ENCODE measurements at regions not wholly inside any gene's neighbourhood (a gene's known extent, or its start where the extent isn't known, plus 50 kb on each side); places are given as distances from the start of the nearest gene placed in this dataset.

DNA sequence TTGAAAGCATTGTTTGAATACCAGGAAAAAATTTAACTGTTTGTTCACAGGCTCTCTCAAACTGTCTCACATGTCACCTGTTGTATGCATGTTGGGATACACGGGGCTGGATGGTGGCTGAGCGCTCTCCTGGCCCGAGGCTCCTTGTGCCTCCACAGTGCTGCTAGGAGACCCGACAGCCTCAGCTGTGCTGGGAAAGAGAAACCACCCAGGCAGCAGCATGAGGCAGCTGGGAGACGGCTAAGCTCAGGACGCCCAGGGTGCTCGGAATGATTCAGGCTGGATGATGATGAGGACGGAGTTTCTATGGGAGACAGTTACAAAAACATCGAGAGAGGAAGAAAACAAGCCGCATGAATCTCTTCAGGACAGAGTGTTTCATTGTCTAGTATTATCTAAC is 278.0 kb upstream of the CDH4 start:
- DNase-seq: no peak

DNA sequence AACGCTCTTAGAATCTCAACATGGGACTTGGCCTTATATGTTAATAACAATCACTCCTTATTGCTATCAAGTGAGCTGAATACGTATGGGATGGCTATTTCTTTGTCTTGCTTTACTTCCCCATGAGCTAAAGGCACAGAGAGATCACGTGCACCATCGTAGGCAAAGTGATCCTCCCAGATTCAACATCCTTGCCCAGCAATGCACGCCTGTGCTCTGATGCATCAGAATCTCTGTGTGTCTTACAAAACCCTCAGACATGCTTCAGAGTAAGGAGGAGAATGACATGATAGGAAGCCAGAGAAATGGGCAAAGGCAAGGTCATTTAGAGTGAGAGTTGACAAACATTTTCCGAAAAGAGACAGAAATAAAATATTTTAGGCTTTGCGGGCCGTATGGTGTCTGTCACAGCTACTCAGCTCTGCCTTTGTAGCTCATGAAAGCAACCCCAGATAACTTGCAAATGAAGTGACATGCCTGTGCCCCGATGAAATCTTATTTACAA is 277.6 kb upstream of the CDH4 start:
- no peak for DNase-seq

DNA sequence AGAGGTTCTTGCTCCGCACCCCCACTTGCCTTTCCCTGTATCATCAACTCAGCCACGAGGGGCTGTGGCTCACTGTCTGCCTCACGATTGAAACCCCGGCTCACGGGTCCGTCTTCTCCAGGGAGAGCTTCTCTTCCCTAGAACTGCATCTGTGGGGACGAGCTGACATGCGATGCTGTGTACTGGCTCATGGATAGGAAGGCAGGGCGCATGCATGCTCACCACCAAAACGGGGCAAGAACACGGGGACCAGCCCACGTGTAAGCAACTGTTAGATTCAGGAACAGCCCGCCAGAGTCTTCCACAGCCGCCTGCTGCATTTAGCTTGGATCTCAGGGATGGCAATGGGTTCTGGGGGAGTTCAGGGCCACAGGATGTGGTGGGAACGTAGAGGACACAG is 275.9 kb upstream of the CDH4 start:
- DNase-seq: no peak

DNA sequence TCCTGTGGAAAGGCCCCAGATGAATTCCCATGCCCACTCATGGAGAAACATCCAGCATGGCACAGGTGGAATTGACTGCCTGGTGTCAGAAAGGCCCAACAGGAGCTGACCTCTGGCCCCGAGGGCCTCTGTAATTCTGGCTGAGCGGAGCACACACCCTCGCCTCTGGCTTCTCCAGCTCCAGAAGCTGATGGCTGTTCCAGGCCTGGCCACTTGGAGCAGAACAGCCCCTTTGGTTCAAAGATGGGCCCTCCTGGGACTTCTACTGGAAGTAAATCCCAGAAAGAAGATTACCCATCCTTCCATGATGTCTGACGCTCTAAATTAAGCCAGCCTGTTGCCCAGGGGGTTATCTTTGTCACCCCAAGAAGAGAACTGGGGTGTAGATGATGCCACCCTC is 275.1 kb upstream of the CDH4 start:
- no peak for DNase-seq

DNA sequence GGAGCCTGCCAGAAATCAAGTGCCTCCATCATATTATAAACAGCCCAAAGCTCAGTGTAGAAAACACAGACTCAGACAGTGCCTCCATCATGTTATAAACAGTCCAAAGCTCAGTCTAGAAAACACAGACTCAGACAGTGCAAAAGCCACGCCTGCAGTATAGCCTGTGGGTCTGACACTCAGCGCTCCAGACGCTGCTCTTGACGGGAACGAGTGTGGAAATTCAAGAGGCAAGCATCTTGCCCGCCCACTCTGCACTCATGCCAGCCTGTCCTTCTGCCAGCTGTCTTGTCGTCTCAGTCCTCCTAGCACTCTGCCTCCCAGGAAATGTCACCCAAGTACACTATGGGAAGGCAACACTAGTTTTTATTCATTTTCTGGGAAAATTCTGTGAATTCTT is 274.2 kb upstream of the CDH4 start:
- DNase-seq: no peak

DNA sequence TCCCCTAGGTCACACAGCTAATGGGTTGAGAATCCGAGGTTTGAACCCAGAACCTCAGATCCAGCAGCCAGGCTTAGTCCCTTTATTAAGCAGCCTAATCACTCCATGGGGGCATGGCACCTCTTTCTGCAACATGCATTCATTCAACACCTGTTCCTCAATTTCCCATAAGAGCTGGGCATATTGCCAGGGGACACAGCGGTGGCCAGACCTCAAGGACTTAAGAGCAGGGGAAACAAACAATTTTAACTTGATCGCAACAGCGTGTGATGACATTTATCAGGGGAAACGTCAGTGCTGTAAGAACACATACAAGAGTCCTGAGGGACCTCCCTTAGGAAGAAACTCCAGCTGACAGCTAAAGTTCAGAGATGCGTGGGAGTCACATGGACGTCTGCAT is 267.4 kb upstream of the CDH4 start:
- no peak for DNase-seq

DNA sequence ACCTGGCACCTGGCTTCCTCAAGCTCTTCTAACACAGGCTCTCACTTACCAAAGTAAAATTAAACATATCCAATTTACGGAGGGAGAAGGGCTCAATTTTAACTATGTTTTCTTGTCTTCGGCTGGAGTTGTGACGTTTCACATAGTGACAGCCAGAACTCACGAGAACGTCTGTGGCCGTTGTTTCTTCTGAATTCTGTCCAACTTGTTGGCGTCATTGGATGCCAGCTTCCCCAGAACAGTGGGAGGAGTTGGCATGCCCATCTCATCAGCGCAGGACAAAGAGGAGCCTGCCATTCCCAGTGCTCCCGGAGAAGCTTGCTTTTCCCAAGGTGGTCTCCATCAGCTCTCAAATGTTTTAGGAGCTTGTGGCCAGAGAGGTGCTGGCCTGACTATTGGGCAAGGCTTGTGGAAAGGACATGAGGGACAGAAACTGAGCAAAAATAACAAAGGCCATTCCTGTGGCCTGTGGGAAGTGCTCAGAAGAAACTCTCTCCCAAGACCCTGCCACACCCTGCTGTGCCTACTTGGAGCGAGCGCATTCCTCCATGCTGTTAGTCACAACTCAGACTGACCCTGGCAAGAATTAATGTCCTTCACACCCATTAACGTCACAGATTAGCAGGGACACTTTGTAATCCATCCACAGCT is 265.4 kb upstream of the CDH4 start:
- DNase-seq: no peak

DNA sequence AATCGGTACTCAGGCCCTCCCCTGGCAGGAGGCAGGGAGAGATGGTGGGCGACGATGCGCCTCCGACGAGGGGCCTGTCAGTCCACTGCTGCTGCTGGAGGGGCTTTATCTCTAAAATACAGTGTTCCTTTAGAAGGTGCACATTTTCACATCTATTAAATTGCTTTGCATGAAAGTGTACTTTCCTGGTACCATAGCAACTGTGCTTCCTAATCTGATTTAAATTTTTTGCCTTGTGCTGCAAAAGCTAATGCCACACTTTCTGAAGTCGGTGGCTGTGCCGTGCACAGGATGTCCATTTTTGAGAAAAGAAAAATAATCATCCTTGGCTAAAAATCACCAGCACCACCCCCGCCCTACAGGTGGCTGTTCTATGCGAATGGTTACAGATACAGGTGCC is 262.0 kb upstream of the CDH4 start:
- no peak for DNase-seq

DNA sequence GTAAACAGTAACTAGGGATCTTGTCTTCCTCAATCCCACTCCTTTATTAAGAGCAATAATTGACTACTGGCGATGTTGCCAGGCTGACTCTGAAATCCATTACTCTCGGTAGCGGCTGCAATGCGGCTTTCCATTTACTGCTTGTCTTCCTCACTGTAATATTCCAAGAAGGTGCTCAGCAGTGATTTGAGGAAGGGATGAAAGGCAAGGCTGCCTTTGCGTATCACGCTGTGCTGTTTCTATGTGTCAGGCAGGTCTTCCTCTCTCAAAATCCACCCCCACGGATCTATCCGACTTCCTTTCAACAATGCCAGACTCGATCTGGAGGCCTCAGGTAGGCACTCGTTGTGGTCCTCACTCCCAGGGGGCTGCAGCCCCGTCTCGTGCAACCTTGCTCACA is 261.4 kb upstream of the CDH4 start:
- no peak for DNase-seq

DNA sequence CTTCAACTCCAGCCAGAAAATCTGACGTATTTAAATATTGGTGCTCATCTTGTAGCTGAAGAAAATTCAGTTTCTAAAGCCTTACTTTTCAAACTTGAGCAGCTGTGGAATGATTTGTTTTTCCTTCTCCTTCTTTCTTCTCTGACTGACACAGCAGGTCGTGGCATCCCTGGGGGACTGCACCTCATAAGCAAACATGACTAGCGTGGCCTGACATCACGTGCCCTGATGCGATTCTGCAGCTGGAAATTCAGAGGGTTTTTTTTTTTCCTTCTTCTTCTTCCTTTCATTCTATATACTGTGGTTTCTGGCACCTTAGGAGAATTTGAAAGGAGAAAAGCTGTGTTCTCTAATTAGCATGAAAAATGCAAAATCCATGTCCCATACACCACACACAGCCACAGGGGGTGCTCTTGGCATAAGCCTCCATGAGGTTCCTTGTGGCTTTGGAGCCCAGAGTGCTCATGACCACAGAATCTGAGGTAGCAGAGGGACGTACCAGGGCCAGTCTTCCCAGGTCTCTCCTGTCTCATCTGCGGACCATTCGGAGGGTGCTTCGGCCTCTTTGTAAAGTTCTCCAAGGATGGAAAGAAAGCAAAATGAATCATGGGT is 258.5 kb upstream of the CDH4 start:
- no peak for DNase-seq

DNA sequence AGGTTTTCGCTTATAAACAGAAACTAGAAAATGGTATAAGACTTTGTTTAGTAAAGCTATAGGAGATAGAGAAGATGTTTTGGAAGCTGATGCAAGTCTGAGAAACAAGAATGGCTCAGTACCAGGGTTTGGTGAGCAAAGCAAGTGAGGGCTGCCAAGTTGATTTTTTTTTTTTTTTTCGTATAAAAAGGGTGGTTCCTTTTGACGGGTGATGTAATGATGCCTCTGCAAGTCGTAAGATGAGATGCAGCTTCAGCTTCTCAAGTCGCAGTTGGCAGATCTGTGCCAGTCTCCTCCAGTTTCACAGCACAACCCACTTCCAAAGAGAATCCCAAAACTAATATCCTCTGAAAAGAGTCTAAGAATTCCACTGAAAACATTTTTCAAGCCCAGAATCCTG is 252.8 kb upstream of the CDH4 start:
- no peak for DNase-seq

DNA sequence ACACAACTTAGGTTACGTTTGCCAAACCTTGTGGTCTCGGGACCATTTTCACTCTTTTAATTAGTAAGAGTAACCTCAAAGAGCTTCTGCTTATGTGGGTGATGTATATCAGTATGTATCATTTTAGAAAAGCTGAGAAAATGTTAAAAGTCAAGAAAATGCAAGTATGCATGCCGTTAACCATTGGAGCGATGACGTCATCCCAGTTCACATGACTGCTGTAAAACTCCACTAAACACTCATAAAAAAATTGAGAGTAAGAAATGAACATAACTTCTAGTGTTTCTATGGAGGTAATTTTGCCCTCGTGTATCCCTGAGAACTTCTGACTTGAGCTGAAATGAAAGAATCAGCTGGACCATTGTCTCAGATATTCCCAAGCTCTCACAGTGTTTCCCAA is 250.0 kb upstream of the CDH4 start:
- no peak for DNase-seq

DNA sequence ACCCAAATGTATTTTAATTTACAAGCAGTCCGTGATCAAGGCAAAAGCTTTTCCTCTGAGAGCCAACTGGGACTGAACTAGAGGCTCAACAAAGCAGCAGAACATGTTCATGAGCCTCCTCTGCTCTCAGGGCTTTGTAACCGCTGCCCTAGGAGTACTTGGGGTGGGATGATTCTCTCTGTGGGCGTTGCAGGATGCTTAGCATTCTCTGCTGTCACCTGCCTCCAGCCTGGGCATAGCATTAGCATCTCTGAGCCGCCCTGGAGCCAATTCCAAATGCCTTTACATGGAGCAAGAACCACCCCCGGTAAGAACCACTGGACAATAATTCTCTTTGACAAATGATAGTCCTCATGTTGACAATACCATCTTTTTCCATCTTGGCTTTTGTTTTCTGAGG is 237.6 kb upstream of the CDH4 start:
- DNase-seq: no peak

DNA sequence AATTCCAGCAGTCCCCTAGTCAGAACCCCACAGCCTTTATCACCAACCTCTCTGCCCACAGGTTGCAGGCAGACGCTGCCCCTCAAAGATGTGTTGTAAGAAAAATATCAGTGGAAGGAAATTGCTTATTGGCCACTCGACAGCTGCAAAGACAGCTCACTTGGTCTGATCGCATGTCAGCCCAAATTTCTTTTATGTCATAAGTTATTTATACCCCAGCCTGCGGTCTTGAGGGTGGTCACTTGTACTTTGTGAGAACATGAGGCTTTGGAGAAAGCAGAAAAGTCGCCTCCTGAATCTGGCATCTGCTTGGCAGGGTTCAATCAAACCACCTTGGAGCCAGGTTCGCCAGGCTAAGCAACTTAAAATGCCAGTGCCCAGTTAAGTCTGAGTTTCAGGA is 236.5 kb upstream of the CDH4 start:
- no peak for DNase-seq

DNA sequence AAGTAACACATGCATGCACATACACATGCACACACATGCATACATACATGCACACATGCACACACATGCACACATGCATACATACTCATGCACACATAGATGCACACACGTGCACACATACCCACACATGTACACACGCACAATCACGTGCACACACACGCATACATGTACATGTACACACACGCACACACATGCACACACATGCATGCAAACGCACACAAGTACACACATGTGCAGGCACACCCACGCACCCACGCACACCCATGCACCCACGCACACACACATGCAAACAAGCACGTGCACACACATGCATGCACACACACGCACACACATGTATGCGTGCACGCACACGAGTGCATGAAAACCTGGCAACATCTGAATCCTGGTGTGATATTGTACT is 232.7 kb upstream of the CDH4 start:
- DNase-seq: no peak

DNA sequence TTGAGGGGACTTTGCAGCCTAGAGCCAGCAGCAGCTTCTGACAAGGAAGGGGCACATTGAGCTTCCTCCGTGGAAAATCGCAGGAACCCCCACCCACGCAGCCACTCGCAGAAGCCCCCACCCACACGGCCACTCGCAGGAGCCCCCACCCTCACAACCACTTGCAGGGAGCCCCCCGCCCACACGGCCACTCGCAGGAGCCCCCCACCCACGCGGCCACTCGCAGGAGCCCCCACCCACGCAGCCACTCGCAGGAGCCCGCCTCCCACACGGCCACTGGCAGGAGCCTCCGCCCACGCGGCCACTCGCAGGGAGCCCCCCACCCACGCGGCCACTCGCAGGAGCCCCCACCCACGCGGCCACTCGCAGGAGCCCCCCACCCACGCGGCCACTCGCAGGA is 228.4 kb upstream of the CDH4 start:
- no peak for DNase-seq

DNA sequence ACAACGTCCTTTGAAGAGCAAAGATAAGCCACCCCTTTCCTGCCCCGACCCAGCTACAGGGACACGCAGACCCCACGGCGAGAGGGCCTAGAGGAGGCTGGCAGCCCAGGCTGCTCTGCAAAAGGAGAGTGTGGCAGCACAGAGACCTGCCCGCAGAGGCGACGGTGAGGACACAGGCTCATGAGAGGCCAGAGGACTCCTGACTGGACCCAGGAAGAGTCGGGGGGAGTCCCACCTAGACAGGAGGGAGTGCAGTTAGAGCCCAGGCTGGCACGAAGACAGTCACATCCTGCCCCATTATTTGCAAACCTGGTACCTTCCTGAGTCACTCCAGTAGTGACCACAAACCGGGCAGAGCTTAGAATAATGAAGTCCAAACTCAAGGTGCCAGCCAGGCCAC is 227.7 kb upstream of the CDH4 start:
- no peak for DNase-seq

DNA sequence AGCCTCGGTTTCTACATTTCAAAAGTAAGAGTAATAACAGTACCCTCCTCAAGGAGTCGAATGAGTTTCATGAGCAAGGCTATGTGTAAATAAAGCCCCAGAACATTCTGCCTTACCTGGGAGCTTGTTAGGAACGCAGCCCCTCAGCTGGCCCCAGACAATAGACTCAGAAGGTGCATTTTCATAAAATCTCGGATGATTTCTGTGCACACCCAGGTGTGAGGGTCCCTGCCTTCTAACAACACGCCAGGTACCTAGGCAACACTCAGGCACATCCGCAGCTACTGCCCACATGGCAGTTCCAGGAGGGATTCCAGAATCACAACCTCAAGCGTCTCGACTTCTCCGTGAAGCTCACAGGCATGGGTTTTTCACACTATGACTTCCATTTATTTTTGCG is 226.5 kb upstream of the CDH4 start:
- DNase-seq: no peak

DNA sequence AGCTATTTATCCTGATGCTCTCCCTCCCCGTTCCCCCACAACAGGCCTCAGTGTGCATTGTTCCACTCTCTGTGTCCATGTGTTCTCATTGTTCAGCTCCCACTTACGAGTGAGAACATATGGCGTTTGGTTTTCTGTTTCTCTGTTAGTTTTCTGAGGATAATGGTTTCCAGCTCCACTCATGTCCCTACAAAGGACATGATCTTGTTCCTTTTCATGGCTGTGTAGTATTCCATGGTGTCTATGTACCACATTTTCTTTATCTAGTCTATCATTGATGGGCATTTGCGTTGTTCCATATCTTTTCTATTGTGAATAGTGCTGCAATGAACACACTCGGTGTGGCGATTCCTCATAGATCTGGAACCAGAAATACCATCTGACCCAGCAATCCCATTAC is 225.9 kb upstream of the CDH4 start:
- DNase-seq: no peak

DNA sequence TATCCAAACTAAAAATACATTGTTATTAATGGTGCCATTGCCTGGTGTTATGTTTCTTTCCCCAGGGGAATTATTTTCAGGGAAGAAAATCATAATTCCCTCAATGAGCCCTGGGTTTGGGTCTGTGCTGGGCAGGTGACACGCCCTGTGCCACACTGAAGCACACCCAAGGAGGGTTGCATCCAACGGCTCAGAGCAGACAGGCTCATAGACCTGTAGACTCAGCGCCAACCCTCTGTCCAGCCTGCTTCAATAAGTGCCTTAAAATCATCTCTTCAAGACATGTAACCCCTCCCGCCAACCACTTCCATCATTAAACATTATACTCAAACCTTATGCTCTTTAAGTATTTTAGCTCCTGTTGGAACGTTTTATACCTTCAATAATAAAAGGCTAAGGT is 225.3 kb upstream of the CDH4 start:
- no peak for DNase-seq

DNA sequence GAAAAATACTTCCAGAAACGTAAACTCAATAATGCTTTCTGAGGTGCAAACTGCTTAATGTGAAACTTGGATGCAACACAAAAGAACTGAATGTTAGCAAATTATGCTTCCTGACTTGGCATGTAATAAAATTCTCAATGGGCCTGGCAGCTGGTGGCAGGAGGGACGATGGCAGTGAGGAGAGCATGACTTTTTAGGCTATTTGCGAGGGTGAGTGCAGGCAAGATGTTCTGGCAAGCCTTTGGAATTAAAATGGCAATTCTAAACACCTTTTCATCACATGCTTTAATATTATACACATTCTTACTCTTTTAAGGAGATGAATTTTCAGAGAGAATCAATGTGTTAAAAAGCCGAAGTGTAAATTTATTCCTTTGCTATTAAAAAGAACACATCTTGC is 224.8 kb upstream of the CDH4 start:
- no peak for DNase-seq

DNA sequence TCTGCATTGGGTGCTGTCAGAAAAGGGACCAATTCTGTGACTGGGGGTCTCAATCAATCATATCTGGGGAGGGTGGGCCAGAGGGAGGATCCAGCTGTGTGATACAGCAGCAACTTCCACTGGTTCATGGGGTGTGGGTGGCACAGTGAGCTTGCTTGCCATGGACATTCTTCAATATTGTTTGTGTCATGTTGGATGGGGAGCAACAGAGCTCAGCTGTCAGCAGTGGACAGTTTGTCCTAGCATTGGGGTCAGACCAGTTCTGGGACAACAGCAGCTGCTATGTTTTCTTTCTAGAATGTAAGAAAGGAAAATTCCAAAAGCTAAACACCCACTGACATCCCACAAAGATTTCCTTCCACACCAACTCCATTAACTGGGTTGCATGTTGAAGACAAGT is 221.9 kb upstream of the CDH4 start:
- no peak for DNase-seq

DNA sequence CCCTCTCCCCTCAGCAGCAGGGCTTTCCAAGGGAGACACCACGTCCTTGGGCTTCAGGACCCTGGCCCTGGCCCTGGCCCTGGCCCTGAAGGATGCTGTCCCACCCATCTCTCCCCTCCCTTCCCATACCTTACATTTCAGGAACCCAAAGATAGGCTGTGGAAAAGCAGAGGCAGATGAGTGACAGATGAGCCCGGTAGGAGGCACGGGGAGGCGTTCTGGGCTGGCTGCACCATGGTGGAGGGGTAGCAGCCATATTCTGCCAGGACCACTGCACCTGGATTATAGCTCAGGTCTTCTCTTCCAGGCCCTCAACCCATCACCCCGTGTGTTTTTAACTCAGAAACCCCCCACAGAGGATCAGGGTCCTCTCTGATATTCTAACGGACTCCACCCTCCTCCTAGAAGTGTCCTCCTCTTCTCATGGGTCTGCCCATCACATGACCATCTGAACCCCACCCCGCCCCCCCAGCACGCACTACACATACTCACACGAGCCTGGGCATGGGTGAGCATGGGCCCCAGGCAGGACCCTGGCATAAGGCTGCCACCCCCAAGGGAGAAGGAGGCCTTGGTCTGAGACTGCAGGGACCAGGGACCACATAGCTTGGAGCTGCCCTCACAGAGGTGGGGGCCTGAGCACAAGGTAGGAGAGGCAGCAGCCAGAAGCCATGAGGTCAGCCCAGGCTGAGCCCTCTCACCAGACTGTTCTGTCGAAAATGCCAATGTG is 220.8 kb upstream of the CDH4 start:
- no peak for DNase-seq

DNA sequence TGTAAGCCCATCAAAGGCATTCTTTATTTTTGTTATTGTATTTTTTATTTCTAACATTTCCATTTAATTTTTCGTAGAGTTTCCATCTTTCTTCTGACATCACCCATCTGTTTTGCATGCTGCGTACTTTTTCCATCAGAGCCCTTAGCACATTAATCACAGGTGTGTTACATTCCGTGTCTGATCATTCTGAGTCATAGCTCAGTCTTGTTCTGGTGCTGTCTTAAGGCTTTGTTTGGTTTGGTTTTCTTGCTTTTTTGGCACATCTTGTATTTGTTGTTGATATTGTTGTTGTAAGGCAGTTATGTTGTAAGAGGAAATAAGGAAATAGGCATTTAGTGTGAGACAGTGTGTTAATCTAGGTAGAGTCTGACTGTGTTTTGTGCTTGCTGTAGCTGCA is 214.6 kb upstream of the CDH4 start:
- DNase-seq: no peak

DNA sequence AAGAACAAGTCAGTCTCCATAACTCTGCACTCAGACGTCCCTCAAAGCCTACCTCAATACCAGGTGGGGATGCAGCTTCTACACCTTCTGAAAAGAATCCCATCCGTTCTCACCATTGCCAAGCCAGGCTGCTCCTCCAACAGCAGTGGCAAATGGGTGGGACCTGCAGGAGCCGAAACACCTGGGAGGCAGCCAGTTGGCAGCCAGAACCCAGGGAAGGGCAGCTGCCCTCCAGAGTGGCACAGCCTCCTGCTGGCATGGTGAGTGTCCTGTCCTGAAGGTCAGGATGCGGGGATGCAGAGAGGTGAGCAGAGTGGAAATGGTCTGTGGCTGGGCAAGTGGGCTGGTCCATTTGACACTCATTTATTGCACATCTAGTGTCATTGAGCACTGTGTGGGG is 210.6 kb upstream of the CDH4 start:
- DNase-seq: no peak
